HG03064 (cell line): ENCODE measurements at regions not wholly inside any gene's neighbourhood (a gene's known extent, or its start where the extent isn't known, plus 50 kb on each side); places are given as distances from the start of the nearest gene placed in this dataset.

Source experiments
- ATAC-seq: cut with Tn5 transposase; IDR thresholded peaks from one replicate; pipeline ENCODE4 v1.9.1; 2021; ENCODE audit warnings: low read depth; ENCODE audit not compliant: unreplicated experiment

DNA sequence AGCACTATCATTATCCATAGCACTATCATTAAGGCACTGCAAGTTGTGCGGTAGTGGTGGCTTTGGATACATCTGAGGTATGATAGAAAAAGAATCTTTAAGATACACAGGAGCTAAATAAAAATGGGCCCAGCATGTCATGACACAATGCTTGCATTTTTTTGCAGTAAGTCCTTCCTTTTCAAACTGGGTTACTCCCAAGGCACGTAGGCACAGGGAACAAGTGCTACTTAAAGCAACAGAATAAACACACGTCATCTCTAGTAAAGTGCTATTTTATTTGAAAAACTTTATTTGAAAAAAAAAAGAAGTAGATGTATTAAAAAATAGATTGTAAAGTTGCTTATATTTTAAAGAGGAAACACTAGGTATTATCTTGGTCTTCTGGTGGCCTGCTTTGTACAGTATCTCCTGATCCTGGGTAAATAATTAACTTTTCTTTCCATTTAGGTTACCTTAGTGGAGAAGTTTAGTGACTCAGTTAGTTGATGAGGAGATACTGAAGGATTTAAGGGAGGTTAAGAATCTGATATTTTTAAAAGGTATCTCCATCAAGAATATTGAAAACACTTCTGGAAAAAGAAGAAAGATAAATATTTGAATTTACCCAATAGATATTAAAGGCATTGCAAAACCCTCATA, 129.6 kb downstream of the EDN1 start:
- no peak for ATAC-seq

DNA sequence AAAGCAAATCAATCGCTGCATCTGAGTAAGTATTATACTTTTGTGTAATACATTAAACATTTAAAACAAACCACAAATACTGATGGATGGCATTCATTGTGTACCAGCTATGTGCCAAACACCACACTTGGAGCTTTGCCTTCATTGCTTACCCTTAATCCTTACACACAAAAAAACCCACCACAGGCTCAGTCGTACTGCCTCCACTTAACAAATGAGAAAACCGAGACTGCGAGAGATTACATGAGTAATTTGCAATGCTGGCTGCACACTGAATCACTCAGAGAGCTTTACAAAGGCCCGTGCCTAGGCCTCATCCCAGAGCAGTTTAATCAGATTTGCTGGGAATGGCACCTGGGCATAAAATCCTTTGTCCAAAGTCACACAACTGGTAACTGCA, 130.5 kb downstream of the EDN1 start:
- ATAC-seq = no peak

DNA sequence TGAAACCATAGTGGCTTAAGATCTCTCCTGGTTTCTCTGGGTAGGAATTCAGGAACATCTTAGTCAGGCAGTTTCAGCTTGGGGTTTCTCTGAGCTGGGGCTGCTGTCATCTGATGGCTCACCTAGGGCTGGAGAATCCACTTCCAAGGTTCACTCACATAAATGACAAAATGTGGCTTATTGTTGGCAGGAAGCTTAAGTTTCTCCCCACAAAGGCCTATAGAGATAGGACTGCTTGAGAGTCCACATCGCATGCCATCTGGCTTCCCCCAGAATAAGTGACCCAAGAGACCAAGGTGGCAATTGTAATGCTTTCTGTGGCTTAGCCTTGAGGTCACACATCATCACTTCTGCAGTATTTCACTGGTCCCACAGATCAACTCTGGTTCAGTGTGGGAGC, 131.4 kb downstream of the EDN1 start:
- no peak for ATAC-seq

DNA sequence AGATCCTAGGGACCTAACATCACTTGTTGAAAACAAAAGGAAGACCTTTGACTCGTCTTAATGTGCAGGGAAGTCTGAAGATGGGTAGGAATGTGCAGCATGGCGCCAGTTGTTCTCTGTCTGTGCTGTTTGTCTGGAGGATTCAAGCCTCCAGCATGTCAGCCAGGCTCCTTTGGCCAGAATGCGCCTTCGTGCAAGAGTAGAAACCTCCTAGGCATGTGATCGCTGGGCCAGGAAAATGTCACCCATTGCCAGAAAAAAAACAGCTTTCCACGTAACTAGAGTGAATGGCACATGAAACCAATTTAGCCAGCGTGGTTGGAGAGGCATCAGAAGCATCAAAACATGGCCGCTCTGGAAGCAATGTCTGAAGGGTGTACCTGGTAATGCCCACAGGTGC, 132.7 kb downstream of the EDN1 start:
- ATAC-seq = no peak

DNA sequence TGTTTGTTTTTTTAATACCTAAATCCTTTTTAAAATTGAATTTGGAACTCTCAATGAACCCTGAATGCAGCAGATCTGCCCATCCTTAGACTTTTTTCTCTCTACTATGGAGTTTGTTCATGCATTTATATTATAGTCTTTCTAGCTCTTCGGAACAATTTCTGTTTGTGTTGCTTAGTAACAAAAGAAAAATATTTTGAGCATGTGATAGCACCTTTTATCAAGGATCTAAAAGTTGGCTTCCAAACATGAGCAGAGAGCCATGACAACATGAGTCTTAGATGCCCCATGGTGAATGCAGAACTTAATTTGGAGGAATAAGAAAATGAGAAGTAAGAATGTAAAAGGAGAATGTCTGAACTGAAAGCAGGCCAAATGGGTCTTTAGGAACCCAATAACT, 133.7 kb downstream of the EDN1 start:
- no peak for ATAC-seq

GRCh38 chr6:12426121-12426520, 136.0 kb downstream of the EDN1 start:
- no peak for ATAC-seq

GRCh38 chr6:12431023-12431422, 140.9 kb downstream of the EDN1 start:
- ATAC-seq = no peak

DNA sequence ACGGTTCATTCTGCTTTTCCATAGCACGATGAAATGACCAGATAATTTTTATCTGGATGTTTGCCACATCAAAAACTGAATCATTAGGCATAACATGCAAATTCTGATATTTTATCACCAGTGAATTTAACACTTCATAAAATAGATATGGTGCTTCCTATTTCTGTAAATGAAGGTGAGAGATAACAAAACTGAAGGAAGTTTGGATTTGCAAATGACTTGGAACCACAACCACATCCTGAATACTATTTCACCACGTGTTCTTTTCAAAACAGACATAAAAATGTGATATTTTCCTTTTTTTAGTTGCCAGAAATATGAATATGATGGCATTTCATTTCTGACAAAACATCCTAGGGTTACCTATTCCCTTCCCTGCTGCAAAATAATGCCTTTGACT, 146.1 kb downstream of the EDN1 start:
- ATAC-seq = no peak

GRCh38 chr6:12436683-12437082, 146.5 kb downstream of the EDN1 start:
- ATAC-seq = no peak

- no peak for ATAC-seq
Measured at GRCh38 chr6:12439296-12439695, 149.1 kb downstream of the EDN1 start.

DNA sequence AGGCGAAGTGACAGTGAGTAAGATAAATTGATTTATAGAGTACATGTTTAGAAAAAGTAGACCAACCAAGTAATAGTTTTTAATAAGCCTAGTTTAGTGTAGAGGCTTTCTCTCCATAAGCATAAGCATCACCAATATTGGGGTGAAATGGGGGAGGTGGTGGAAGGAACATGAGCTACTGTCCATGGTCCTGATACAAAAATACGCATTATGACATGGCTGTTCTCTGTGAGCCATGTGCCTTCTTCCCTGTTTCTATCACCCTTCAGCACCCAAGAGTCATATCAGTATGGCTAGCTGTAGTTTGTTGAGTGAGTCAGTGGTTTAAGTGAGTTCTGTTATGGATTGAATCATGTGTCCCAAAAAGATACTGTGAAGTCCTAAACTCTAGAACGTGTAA, 150.8 kb downstream of the EDN1 start:
- ATAC-seq = no peak

DNA sequence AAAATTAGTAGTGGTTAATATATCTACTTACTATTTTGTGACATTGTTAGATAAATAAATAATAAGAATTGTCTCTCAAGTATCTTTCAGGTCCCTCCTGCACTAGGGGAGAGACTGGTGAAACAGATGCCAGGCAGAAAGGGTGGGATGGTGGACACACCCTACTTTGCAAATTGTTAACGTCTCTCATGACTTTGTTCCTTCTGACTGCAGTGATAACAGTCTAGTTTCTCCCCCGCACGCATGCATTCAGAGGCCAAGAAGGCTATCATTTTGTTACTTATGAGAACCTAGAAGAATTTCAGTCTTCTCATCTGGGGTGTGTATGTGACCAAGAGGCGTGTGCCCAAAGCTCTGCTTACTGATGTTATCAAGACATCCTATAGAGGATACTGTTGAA, 152.3 kb downstream of the EDN1 start:
- no peak for ATAC-seq

DNA sequence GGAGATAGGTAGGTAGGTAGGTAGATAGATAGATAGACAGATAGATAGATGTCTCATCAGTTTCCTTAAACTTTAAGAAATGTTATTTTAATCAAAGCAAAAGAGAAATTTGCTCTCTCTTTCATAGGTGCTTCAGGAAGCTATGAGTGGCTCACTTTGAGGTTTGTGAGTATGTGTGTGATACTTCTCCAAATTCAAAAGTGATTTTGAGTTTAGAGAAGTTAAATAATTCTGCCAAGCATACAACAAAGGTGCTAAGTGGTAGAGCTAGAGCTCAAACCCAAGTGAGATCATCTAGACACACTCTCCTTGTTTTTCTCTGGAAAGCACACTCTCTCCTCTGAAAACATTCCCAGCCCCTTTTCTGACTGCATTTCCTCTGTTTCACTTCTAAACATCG, 156.2 kb downstream of the EDN1 start:
- no peak for ATAC-seq

GRCh38 chr6:12449447-12449846, 159.3 kb downstream of the EDN1 start:
- ATAC-seq = no peak

GRCh38 chr6:12450467-12450866, 160.3 kb downstream of the EDN1 start:
- no peak for ATAC-seq

DNA sequence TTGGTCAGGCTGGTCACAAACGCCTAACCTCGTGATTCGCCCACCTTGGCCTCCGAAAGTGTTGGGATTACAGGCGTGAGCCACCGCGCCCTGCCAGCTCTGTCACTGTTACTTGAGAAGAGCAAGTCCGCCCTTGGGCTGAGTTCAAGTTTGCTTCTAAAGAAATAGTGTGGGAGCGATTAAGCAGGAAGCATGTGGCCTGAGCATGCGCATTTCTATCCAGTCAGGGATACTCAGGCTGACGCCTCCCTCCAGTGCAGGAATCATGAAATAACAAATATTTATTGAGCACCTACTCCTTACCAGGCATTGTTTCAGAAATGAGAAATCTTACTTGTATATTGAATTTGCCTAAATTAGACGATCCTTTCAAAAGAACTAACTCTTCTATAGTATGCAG, 166.2 kb downstream of the EDN1 start:
- ATAC-seq = no peak

GRCh38 chr6:12457094-12457493, 166.9 kb downstream of the EDN1 start:
- ATAC-seq = no peak

GRCh38 chr6:12458558-12458957, 168.4 kb downstream of the EDN1 start:
- ATAC-seq = no peak

- no peak for ATAC-seq
Measured at GRCh38 chr6:12459945-12460661, 169.9 kb downstream of the EDN1 start.

DNA sequence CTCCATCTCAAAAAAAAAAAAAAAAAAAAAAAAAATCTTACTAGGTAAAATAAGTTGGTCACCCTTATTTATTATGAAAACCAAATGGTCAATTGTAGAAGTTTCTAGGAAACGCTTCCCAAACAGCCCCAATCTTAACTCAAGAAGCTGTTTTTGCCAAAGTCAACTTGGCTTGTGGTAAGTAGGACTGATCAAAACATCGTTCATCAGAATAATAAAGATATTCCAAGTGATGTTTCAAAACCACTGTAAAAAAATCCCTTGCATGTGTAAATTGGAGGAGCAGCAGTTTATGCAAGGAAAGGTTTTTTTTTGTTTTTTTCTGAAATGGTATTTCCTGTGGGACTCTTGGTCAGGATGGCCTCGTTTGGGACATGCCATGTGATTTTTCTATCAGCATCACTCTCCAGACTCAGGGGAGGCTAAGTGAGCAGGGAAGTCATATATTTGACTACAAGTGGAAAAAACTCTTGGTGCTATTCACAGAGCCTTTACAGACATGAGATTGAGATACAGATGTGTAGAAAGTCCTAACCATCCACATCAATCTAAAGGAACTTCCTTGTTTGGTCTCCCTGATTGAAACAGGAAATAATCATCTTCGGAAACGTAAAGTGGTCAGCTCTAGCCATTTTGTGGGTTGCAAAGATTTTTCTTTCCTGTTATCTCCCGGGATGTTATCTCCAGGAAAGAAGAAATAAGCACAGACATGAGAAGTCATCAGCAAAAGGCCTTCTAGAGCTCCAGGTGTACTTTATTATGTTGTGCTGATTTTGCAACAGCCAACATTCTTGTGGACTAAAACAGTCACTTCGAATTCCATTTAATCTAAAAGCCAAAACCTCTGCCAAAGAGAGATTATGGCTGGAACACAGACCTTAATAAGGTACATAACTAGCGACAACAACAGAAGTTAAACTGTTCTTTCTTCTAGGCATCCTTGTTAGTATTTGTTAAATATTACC, 177.8 kb downstream of the EDN1 start:
- no peak for ATAC-seq

DNA sequence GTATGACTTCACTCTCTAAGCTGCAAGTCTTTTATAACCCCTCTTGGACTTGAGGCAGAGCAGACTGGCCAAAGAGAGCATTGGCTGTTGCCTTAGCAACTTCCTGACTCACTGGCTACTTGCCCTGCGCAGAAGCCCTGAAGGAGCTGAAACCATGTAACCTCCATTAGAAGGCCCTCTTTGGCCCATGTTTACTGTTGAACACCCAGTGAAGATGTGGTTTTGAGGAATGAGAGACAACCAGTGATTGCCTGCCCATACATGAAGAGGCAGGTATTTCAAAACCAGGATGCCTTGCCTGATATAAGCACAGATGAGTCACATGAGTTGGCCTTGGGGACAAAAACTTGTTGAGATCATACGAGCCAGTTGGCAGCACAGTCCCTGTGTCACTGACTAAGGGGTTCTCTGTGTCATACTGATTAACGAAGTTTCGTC, 182.5 kb downstream of the EDN1 start:
- ATAC-seq = no peak
